HCT116 (cell line): ENCODE measurements at regions not wholly inside any gene's neighbourhood (a gene's known extent, or its start where the extent isn't known, plus 50 kb on each side); places are given as distances from the start of the nearest gene placed in this dataset.

ENCODE experiments used
- ATAC-seq: fragments of 200-7000 bp; cut with Tn5 transposase; 2 replicates; pipeline ENCODE4 v1.9.1; 2020; ENCODE audit warnings: mild to moderate bottlenecking, moderate library complexity
- BruUV-seq: library from RNA; stranded (reverse); fragments of 400-500 nt; replicated peaks from 2 replicates; lab custom pipeline; 2021; lab: Mats Ljungman, UMichigan
- CTCF ChIA-PET: fragments of 300-600 bp; sonication (Branson Sonifier 250); formaldehyde crosslinking; loops from one replicate; lab custom pipeline; 2021; ENCODE audit warnings: antibody characterized with exemption; lab: Charles Lee
- POLR2A ChIA-PET: fragments of 300-600, 350-600 bp; sonication (Branson Sonifier 250); formaldehyde crosslinking; loops from one replicate; lab custom pipeline; 2021; ENCODE audit warnings: antibody characterized with exemption; lab: Charles Lee
- RAD21 ChIA-PET, 2 experiments: fragments of 300-600 bp; sonication (Branson Sonifier 250); formaldehyde crosslinking; loops; one replicate each; lab custom pipeline; 2023; ENCODE audit warnings: low total read pairs in 2 of 2; ENCODE audit not compliant: uncharacterized antibody in 2 of 2, unreplicated experiment in 2 of 2, low non-redundant PET in 1 of 2; lab: Charles Lee
- DNase-seq: peaks from one replicate; pipeline ENCODE4 v3.0.0-alpha.2; 2010; ENCODE audit warnings: low read depth, low spot score
- H2AFZ ChIP-seq: fragments of 200-600 bp; shearing (Covaris generic), sonication (generic); 2 replicates; pipeline ENCODE4 v1.6.1; 2017; ENCODE audit warnings: low read depth, mixed run types, mixed read lengths, antibody characterized with exemption, low read length; ENCODE audit not compliant: poor library complexity, severe bottlenecking
- H3K27ac ChIP-seq: 2 replicates; pipeline ENCODE4 v1.5.1; 2012; ENCODE audit warnings: low read depth, low read length
- H3K27me3 ChIP-seq: fragments of 200-600 bp; sonication (generic); 2 replicates; pipeline ENCODE4 v1.6.1; 2016; ENCODE audit warnings: mixed run types, low read length, mixed read lengths; ENCODE audit not compliant: insufficient read depth
- H3K36me3 ChIP-seq, 2 experiments: fragments of 200-500 bp in 1 of 2; fragments of 200-600 bp in 1 of 2; sonication (Bioruptor generic) in 1 of 2; sonication (generic) in 1 of 2; 2 replicates each; pipeline versions ENCODE4 v1.5.1 to v1.6.1; 2014 to 2016; ENCODE audit warnings: low read length in 2 of 2, inconsistent platforms in 1 of 2, mixed read lengths in 1 of 2, mixed run types in 1 of 2; ENCODE audit not compliant: insufficient read depth in 2 of 2, control insufficient read depth in 1 of 2
- H3K4me1 ChIP-seq, 2 experiments: fragments of 200-600 bp in 1 of 2; sonication (generic) in 1 of 2; 2 replicates each; pipeline versions ENCODE4 v1.5.1 to v1.6.1; 2012 to 2017; ENCODE audit warnings: low read length in 2 of 2, inconsistent platforms in 1 of 2, mild to moderate bottlenecking in 1 of 2, mixed read lengths in 1 of 2, mixed run types in 1 of 2, moderate library complexity in 1 of 2; ENCODE audit not compliant: insufficient read depth in 2 of 2, control insufficient read depth in 1 of 2
- H3K4me2 ChIP-seq: fragments of 200-600 bp; sonication (generic); 2 replicates; pipeline ENCODE4 v1.6.1; 2017; ENCODE audit warnings: mixed run types, low read length, mixed read lengths
- H3K4me3 ChIP-seq, 2 experiments: fragments of 200-600 bp in 1 of 2; sonication (generic) in 1 of 2; replicated peaks in 1 of 2; 2 replicates each; pipeline ENCODE4 v1.5.1; 2011 to 2016; ENCODE audit warnings: low read length in 2 of 2, control low read depth in 1 of 2, low read depth in 1 of 2, mild to moderate bottlenecking in 1 of 2, mixed read lengths in 1 of 2, mixed run types in 1 of 2
- H3K79me2 ChIP-seq: fragments of 200-600 bp; sonication (generic); 2 replicates; pipeline ENCODE4 v1.6.1; 2017; ENCODE audit warnings: mild to moderate bottlenecking, mixed run types, low read length, moderate library complexity, mixed read lengths; ENCODE audit not compliant: insufficient read depth
- H3K9ac ChIP-seq: fragments of 200-600 bp; sonication (generic); 2 replicates; pipeline ENCODE4 v1.6.1; 2016; ENCODE audit warnings: low read length, mixed read lengths
- H3K9me2 ChIP-seq: fragments of 200-600 bp; sonication (generic), shearing (Covaris generic); 2 replicates; pipeline ENCODE4 v1.6.1; 2017; ENCODE audit warnings: mixed run types, mild to moderate bottlenecking, moderate library complexity; ENCODE audit not compliant: insufficient read depth
- H3K9me3 ChIP-seq, 2 experiments: fragments of 200-500 bp in 1 of 2; fragments of 200-600 bp in 1 of 2; sonication (Bioruptor generic) in 1 of 2; sonication (generic) in 1 of 2; 2 replicates each; pipeline ENCODE4 v1.6.1; 2014 to 2017; ENCODE audit warnings: low read length in 2 of 2, mixed read lengths in 2 of 2, inconsistent platforms in 1 of 2, low read depth in 1 of 2, mild to moderate bottlenecking in 1 of 2, mixed run types in 1 of 2, moderate library complexity in 1 of 2; ENCODE audit not compliant: control insufficient read depth in 1 of 2, insufficient read depth in 1 of 2
- H4K20me1 ChIP-seq: fragments of 200-600 bp; sonication (generic), shearing (Covaris generic); 2 replicates; pipeline ENCODE4 v1.6.1; 2017; ENCODE audit warnings: mixed run types, mild to moderate bottlenecking, moderate library complexity; ENCODE audit not compliant: insufficient read depth
- ATF3 ChIP-seq: IDR thresholded peaks from 2 replicates; pipeline ENCODE4 v1.6.1; 2012
- CEBPB ChIP-seq: IDR thresholded peaks from 2 replicates; pipeline ENCODE4 v1.6.1; 2012; ENCODE audit warnings: low read depth
- EZH2 ChIP-seq: fragments of 200-600 bp; sonication (generic); IDR thresholded peaks from 2 replicates; pipeline ENCODE4 v1.6.1; 2017; ENCODE audit warnings: antibody characterized with exemption, mixed run types
- EZH2phosphoT487 ChIP-seq: fragments of 200-600 bp; IDR thresholded peaks from 2 replicates; pipeline ENCODE4 v1.6.1; 2018; ENCODE audit warnings: antibody characterized with exemption, borderline replicate concordance
- FOSL1 ChIP-seq: IDR thresholded peaks from 2 replicates; pipeline ENCODE4 v1.6.1; 2012; ENCODE audit warnings: low read depth
- POLR2A ChIP-seq: IDR thresholded peaks from 2 replicates; pipeline ENCODE4 v1.7.0; 2011; ENCODE audit warnings: borderline replicate concordance; ENCODE audit not compliant: insufficient read depth, insufficient read length; ENCODE audit errors: extremely low read depth
- POLR2AphosphoS5 ChIP-seq: IDR thresholded peaks from 2 replicates; pipeline ENCODE4 v1.6.1; 2011; ENCODE audit warnings: mild to moderate bottlenecking, low read depth, low read length, moderate library complexity
- SIN3A ChIP-seq: IDR thresholded peaks from 2 replicates; pipeline ENCODE4 v1.6.1; 2012; ENCODE audit warnings: low read depth
- SP1 ChIP-seq: IDR thresholded peaks from 2 replicates; pipeline ENCODE4 v1.6.1; 2012; ENCODE audit warnings: low read depth
- SRF ChIP-seq: IDR thresholded peaks from 2 replicates; pipeline ENCODE4 v1.6.1; 2012; ENCODE audit warnings: low read depth
- TCF7L2 ChIP-seq: IDR thresholded peaks from 2 replicates; pipeline ENCODE4 v1.7.0; 2011; ENCODE audit warnings: borderline replicate concordance, inconsistent platforms; ENCODE audit not compliant: insufficient read depth, insufficient read length; ENCODE audit errors: extremely low read depth
- ZFX ChIP-seq: fragments of 450-650 bp; IDR thresholded peaks from 2 replicates; pipeline ENCODE4 v1.6.1; 2017
- intact Hi-C: fragments of 100-400 bp; cut with micrococcal nuclease; formaldehyde crosslinking; loops from 2 replicates; pipeline ENCODE4 v1.10.0; 2022
- TF ChIP-seq, protein P1 (sequence below): IDR thresholded peaks from 2 replicates; pipeline ENCODE4 v1.6.1; 2011; ENCODE audit warnings: mild to moderate bottlenecking, low read length, moderate library complexity; ENCODE audit not compliant: insufficient replicate concordance; ENCODE audit errors: extremely low read depth
- TF ChIP-seq, protein P2 (sequence below): IDR thresholded peaks from 2 replicates; pipeline ENCODE4 v1.6.1; 2012; ENCODE audit warnings: low read depth

DNA sequence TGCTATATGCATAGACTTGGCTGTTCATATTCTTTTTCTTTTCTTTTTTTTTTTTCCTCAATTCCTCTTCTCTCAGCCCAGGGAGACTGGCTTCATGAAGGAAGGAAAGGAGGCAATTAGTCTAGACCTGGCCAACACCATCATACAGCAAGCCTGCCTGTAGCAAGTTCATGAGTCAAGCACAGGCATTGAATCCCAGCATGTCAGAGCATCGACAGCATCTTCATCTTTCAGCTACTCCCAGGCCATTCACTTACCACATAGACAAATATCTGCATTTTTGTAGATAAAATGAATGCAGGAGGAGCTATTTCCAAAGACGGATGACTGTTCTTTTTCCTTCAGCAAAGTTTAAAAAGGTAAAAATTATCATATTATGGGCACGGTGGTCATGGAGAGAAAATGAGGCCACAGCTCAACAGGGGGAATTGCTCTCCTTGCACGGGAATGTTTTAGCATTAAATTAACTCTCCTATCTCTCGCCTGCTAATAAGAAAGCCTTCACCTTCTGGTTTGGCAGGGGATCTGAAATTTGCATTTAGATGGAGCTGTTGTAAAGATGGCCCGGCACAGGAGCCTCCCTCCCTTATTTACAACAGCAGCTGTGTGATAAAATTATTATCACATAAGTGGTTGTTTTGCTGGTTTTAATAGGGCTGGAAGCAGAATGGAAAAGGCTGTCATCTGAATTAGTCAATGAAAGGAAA lies 626.5 kb upstream of the AUTS2 start:
- DNase-seq: no peak
- intact Hi-C loops: no loop called here
- BruUV-seq: no TSS peak
- H3K4me3 ChIP-seq: no peak overlapping the region
- POLR2A ChIA-PET: no interaction called here
- H3K9me2 ChIP-seq: no peaks in the 10 kb centered on the region
- no peaks in the 10 kb centered on the region for H3K79me2 ChIP-seq
- no peak overlapping the region for H3K9ac ChIP-seq
- no peak overlapping the region for H3K4me2 ChIP-seq
- H3K4me1 ChIP-seq: no peaks in the 10 kb centered on the region
- H3K36me3 ChIP-seq: no peaks in the 10 kb centered on the region
- peaks cover 4 to 28% of the 10 kb centered on the region in 2 experiments; a peak in 2 of 4 replicates for H3K9me3 ChIP-seq
- ATAC-seq: no peak
- H3K27me3 ChIP-seq: no peaks in the 10 kb centered on the region
- TF ChIP-seq EZH2: no peak
- TF ChIP-seq EZH2phosphoT487: no peak
- no peak for TF ChIP-seq ATF3
- TF ChIP-seq, protein P1, sequence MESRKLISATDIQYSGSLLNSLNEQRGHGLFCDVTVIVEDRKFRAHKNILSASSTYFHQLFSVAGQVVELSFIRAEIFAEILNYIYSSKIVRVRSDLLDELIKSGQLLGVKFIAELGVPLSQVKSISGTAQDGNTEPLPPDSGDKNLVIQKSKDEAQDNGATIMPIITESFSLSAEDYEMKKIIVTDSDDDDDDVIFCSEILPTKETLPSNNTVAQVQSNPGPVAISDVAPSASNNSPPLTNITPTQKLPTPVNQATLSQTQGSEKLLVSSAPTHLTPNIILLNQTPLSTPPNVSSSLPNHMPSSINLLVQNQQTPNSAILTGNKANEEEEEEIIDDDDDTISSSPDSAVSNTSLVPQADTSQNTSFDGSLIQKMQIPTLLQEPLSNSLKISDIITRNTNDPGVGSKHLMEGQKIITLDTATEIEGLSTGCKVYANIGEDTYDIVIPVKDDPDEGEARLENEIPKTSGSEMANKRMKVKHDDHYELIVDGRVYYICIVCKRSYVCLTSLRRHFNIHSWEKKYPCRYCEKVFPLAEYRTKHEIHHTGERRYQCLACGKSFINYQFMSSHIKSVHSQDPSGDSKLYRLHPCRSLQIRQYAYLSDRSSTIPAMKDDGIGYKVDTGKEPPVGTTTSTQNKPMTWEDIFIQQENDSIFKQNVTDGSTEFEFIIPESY: no peak
- no peak for TF ChIP-seq SIN3A
- TF ChIP-seq, protein P2, sequence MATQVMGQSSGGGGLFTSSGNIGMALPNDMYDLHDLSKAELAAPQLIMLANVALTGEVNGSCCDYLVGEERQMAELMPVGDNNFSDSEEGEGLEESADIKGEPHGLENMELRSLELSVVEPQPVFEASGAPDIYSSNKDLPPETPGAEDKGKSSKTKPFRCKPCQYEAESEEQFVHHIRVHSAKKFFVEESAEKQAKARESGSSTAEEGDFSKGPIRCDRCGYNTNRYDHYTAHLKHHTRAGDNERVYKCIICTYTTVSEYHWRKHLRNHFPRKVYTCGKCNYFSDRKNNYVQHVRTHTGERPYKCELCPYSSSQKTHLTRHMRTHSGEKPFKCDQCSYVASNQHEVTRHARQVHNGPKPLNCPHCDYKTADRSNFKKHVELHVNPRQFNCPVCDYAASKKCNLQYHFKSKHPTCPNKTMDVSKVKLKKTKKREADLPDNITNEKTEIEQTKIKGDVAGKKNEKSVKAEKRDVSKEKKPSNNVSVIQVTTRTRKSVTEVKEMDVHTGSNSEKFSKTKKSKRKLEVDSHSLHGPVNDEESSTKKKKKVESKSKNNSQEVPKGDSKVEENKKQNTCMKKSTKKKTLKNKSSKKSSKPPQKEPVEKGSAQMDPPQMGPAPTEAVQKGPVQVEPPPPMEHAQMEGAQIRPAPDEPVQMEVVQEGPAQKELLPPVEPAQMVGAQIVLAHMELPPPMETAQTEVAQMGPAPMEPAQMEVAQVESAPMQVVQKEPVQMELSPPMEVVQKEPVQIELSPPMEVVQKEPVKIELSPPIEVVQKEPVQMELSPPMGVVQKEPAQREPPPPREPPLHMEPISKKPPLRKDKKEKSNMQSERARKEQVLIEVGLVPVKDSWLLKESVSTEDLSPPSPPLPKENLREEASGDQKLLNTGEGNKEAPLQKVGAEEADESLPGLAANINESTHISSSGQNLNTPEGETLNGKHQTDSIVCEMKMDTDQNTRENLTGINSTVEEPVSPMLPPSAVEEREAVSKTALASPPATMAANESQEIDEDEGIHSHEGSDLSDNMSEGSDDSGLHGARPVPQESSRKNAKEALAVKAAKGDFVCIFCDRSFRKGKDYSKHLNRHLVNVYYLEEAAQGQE: no peak
- TF ChIP-seq CEBPB: no peak
- no peak for TF ChIP-seq SP1
- TF ChIP-seq SRF: no peak
- TF ChIP-seq TCF7L2: no peak
- TF ChIP-seq POLR2AphosphoS5: no peak
- no peak for TF ChIP-seq FOSL1
- TF ChIP-seq POLR2A: no peak
- no peak for TF ChIP-seq ZFX
- TF ChIP-seq, all 23 proteins: peak for 0
- H3K27ac ChIP-seq: no peak overlapping the region
- RAD21 ChIA-PET: no interaction called here
- CTCF ChIA-PET: no interaction called here
- H4K20me1 ChIP-seq: no peaks in the 10 kb centered on the region
- no peak overlapping the region for H2AFZ ChIP-seq
